GM21447 (cell line): ENCODE measurements at regions not wholly inside any gene's neighbourhood (a gene's known extent, or its start where the extent isn't known, plus 50 kb on each side); places are given as distances from the start of the nearest gene placed in this dataset.
A peak's percentile ranks its signal among the peaks of the same experiment; 100 is the strongest.

Experiments
- ATAC-seq: cut with Tn5 transposase; IDR thresholded peaks from one replicate; pipeline ENCODE4 v1.9.1; 2021; ENCODE audit not compliant: unreplicated experiment

DNA sequence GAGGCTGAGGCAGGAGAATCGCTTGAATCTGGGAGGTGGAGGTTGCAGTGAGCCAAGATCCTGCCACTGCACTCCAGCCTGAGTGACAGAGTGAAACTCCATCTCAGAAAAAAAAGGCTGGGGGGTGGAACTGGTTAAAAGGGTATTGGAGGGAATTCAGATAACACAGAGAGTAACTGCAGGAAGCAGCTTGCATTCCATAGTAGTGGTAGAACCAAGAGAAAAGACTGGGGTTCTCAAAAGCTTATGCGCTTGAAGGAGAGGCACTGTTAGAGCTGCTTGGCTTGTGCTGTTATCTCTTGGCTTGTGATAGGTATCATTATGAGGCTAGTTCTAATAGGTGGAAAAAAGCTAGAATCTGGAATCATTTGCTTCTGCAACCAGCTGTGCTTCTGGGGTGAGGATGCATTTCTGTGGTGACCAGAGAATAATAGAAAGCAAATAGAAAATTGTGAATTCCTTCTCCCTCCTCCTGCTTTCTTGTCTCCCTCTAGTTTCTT, 91.2 kb upstream of the ELOVL6 start:
- no peak for ATAC-seq

DNA sequence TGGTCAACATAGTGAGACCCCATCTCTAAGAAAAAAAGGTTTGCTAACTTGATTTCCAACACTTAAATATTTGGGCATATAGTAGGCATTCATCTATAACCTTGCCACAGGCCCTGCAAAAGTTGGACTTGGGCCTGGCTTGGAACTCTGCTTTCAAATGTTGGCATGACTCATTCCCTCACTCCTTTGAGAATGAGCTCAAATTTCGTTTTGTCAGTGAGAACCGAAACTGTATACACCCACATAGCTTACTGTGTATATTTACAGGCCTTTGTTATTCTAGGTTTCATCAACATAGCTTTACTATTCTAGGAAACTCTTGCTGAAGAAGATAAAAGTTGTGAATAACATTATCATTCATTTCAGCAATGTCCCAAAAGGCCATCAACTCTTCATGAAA, 88.7 kb upstream of the ELOVL6 start:
- peak; percentile 100 for ATAC-seq

DNA sequence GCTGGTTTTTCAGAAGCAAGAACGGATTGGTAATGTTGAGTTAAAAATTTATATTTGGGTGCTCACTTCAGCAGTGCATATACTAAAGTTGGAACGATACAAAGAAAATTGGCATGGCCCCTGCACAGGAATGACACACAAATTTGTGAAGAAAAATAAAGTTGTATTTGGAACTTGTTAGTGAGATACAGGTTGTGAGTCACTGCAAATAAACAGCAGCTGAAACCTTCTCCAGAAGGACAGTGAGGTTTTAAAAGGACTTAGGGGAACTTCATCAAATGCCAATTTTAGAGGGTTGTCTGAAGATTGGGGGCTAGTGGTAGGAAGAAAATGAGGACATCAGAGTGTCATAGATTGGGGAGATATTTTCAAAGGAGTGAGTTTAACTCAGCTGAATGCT, 79.7 kb upstream of the ELOVL6 start:
- ATAC-seq: no peak

DNA sequence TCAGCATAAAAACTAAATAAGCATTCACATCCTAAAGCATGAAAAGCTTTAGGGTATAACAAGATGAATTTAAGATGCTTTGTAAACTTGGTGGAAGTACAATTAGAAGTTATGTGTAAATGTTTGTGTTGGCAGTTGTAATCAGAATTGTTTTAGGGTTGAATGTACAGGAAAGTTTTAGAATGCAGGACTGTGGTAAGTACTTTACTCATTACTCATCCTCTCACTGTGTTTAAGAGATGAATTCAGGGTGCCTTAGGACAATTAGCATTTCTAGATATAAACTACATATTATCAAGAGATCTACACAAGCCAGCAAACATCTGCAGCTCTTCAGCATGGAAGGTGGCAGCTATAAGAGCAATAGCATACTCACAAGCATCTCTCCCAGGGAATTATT, 77.5 kb upstream of the ELOVL6 start:
- ATAC-seq: no peak

DNA sequence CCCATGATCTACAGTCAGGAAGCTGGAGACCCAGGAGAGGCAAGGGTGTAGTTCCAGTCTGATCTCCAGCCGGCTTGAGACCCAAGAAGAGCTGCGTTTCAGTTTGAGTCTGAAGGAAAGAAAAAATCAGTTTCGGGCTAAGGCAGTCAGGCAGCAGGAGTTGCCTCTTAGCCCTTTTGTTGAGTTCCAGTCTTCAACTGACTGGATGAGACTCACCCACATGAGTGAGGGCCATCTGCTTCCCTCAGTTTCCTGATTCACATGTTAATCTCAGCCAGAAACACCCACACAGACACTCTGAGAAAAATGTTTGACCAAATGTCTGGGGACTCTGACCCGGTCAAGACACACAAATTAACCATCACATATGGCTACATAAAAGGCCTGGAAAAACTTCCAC, 73.6 kb upstream of the ELOVL6 start:
- ATAC-seq: no peak

DNA sequence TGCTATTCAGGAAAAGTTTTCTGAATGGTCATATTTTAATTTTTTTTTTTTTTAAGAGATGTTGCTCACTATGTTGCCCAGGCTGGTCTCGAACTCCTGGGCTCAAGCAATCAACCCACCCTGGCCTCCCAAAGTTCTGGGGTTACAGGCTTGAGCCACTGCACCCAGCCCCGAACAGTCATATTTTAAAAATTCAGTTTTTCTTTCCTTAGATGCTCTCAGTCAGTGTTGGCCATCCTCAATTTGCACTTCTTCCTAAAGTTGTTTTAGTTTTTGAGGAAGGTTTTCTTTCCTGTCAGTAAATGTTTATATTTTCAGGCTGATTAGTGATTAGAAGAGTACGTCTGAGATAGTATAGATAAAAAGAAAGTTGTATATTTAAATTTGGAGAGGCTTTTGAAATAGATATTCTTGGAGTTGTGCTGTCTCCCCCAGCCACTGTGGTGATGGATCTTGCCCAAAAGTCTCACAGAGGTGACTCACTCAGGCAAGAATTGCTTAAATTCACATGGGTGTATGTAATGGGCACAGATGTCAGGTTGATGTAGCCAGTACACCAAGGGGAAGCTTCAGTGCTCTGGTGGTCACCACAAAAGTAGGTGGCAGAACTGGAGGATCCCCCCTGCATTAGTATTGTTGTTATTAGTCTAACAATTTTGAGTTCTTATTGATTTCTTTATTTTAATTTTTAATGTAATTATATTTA, 72.2 kb upstream of the ELOVL6 start:
- no peak for ATAC-seq

DNA sequence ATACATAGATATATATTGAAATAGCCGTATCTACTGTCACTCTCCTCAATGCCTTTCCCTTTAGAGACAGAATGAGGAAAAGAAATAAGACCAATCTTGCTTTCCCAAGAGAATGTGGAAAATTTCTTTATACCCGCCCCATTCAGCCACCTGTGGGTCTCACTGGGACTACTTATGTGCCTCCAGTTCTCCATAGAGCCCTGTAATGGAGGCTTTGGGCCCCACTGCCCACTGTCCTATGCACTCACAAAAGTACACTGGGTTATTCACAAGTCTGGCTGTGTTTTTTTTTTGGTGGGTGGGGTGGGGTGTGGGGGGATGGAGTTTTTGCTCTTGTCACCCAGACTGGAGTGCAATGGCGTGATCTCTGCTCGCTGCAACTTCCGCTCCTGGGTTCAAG, 70.4 kb upstream of the ELOVL6 start:
- no peak for ATAC-seq

DNA sequence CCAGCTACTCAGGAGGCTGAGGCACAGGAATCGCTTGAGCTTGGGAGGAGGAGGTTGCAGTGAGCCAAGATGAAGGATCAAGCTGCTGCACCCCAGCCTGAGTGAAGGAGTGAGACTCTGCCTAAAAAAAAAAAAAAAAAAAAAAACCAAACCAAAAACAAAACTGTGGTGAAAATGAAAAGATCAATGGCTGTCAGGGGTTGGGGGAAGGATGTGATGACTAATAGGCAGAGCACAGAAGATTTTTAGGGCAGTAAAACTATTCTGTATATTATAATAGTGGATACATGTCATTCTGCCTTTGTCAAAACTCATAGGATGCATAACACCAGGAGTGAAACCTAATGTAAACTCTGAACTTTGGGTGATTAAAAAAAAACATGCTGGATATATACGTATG, 69.9 kb upstream of the ELOVL6 start:
- ATAC-seq: peak; percentile 61

DNA sequence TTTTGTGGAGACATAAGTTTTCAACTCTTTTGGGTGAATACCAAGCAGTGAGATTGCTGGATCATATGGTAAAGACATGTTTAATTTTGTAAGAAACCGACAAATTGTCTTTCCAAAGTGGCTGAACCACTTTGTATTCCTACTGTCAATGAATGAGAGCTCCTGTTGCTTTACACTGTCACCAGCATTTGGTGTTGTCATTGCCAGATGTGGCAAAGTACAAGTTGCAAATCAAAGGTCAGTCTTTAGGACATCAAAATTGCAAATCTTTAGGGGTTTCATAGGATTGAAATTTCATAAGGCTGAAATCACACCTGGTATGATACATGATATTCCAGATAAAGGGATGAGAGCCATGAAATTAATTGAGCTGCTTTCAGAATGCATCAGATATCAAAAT, 67.7 kb upstream of the ELOVL6 start:
- no peak for ATAC-seq

DNA sequence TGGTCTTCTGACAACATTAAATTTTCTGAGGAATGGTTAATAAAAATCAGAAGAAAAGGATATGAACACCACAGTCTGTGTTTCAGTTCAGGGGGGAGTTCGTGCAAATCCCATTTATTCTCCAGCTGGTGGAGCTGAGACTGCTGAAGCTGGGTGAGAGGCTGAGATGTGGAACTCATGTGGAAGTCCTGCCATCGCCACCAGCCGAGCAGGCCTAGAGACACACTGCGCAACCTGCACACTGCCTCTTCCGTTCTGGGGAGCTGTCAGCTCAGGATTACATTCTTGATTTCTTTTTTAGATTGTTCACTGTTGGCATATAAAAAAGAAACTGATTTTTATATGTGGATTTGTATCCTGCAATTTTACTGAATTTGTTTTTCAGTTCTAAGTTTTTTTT, 66.6 kb upstream of the ELOVL6 start:
- no peak for ATAC-seq

DNA sequence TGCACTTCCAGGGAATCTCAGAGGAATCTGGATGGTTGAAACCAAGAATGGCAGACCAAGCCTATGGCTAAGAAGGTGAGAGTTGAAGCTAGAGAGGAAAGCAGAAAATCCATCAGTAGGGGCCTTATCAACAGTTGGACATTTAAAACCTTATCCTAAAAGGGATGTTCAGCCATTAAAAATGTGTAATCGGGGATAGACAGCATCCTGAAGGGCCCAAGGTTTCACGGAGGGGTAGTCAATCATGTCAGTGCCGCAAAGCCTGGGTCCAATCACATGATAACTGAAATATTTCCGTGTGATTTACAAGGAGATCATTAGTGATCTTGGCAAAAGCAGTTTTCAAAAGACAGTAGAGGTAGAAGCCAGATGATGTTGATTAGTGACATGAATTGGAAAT, 61.9 kb upstream of the ELOVL6 start:
- ATAC-seq: no peak

DNA sequence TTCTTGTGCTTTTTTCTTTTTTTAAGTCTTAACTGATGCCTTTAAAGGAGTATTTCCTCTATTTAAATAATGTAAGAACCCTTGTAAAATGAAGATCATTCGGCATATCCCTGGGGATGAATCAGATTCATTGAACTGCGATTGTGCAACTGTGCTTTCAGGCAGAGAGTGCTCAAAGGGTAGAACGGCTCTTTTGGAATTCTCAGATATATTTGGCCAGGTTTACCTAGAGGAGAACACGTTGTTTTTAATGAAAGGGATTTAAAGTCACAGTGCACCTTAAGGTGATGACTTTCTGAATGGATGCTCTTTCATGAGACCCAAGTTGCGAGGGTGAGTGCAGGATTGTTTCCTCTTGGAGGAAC, 51.6 kb upstream of the ELOVL6 start:
- ATAC-seq: no peak

DNA sequence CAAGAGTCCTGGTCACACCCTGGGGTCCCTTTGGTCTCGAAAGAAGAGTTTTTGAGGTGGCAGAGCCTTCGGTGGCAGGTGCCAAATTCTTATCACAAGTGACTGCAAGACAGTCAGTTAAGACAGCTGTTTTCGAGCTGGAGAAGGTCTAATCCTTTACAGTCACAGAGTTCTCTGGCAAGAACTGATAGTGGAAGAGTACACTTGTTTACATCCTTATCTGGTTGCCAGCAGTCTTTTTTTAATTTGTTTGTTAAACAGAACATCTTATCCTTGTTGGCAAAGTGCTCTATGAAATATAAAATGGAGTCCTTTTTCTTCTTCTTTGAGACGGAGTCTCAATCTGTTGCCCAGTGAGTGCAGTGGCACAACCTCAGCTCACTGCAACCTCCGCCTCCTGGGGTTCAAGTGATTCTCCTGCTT, 50.4 kb upstream of the ELOVL6 start:
- ATAC-seq: no peak
